ENCODE measurements at regions not wholly inside any gene's neighbourhood (a gene's known extent, or its start where the extent isn't known, plus 50 kb on each side); places are given as distances from the start of the nearest gene placed in this dataset.

GRCh38 chr16:64133366-64133765, 988.5 kb downstream of the CDH11 start:
- TF ChIP-seq, protein P1, sequence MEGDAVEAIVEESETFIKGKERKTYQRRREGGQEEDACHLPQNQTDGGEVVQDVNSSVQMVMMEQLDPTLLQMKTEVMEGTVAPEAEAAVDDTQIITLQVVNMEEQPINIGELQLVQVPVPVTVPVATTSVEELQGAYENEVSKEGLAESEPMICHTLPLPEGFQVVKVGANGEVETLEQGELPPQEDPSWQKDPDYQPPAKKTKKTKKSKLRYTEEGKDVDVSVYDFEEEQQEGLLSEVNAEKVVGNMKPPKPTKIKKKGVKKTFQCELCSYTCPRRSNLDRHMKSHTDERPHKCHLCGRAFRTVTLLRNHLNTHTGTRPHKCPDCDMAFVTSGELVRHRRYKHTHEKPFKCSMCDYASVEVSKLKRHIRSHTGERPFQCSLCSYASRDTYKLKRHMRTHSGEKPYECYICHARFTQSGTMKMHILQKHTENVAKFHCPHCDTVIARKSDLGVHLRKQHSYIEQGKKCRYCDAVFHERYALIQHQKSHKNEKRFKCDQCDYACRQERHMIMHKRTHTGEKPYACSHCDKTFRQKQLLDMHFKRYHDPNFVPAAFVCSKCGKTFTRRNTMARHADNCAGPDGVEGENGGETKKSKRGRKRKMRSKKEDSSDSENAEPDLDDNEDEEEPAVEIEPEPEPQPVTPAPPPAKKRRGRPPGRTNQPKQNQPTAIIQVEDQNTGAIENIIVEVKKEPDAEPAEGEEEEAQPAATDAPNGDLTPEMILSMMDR (IDR thresholded peaks at IDR 0.05; ENCODE audit: poor library complexity): no peak
- no peak for TF ChIP-seq EZH2 (IDR thresholded peaks at IDR 0.05; ENCODE audit: borderline replicate concordance)
- no peak for TF ChIP-seq EZH2phosphoT487 (IDR thresholded peaks at IDR 0.05; ENCODE audit: low read depth, severe bottlenecking, unreplicated experiment)
